CD4-positive, alpha-beta T cell treated with Interleukin-6 at 100 ng/mL for 8 hours (primary cell): ENCODE measurements at regions not wholly inside any gene's neighbourhood (a gene's known extent, or its start where the extent isn't known, plus 50 kb on each side); places are given as distances from the start of the nearest gene placed in this dataset.
"Not testable (repeated sequence)": the region's sequence is repeated elsewhere in the genome, so short reads cannot be mapped to it uniquely, and the experiment has no call there.

ENCODE experiments used
- DNase-seq: peaks from one replicate; pipeline ENCODE4 v3.0.0-alpha.2; 2020; ENCODE audit warnings: mixed read lengths, low spot score

GRCh38 chr6:119879731-119880130 lies 530.2 kb upstream of the MAN1A1 start:
- DNase-seq = no peak

GRCh38 chr6:119874381-119874780 lies 524.8 kb upstream of the MAN1A1 start:
- DNase-seq = no peak

- DNase-seq = no peak
These were observed 523.5 kb upstream of the MAN1A1 start for GRCh38 chr6:119873107-119873506.

GRCh38 chr6:119871520-119871919 lies 522.0 kb upstream of the MAN1A1 start:
- DNase-seq = no peak

GRCh38 chr6:119865466-119866350 lies 516.1 kb upstream of the MAN1A1 start:
- DNase-seq = no peak

- DNase-seq = no peak
These were observed 513.2 kb upstream of the MAN1A1 start for GRCh38 chr6:119862719-119863118.

GRCh38 chr6:119858901-119859300 lies 509.3 kb upstream of the MAN1A1 start:
- DNase-seq = no peak

- DNase-seq = no peak
These were observed 506.6 kb upstream of the MAN1A1 start for GRCh38 chr6:119856136-119856535.

- DNase-seq = no peak
These were observed 499.1 kb upstream of the MAN1A1 start for GRCh38 chr6:119848696-119849095.

- DNase-seq = no peak
These were observed 495.6 kb upstream of the MAN1A1 start for GRCh38 chr6:119845161-119845560.

GRCh38 chr6:119844387-119844786 lies 494.8 kb upstream of the MAN1A1 start:
- no peak for DNase-seq

- no peak for DNase-seq
These were observed 492.6 kb upstream of the MAN1A1 start for GRCh38 chr6:119842191-119842590.

GRCh38 chr6:119838043-119838442 lies 488.5 kb upstream of the MAN1A1 start:
- no peak for DNase-seq

- DNase-seq = no peak
These were observed 484.9 kb upstream of the MAN1A1 start for GRCh38 chr6:119834418-119834817.

- DNase-seq = no peak
These were observed 482.9 kb upstream of the MAN1A1 start for GRCh38 chr6:119832411-119832810.

- no peak for DNase-seq
These were observed 481.1 kb upstream of the MAN1A1 start for GRCh38 chr6:119830494-119831295.

GRCh38 chr6:119830069-119830468 lies 480.5 kb upstream of the MAN1A1 start:
- DNase-seq = no peak

- not testable (repeated sequence) for DNase-seq
These were observed 479.9 kb upstream of the MAN1A1 start for GRCh38 chr6:119829499-119829898.

- no peak for DNase-seq
These were observed 479.4 kb upstream of the MAN1A1 start for GRCh38 chr6:119829006-119829405.

GRCh38 chr6:119821380-119821779 lies 471.8 kb upstream of the MAN1A1 start:
- DNase-seq = no peak

- DNase-seq = no peak
These were observed 469.3 kb upstream of the MAN1A1 start for GRCh38 chr6:119818876-119819275.

- DNase-seq = no peak
These were observed 465.2 kb upstream of the MAN1A1 start for GRCh38 chr6:119814609-119815400.
